B cell (primary cell): ENCODE measurements at regions not wholly inside any gene's neighbourhood (a gene's known extent, or its start where the extent isn't known, plus 50 kb on each side); places are given as distances from the start of the nearest gene placed in this dataset.

ENCODE experiments used
- CTCF ChIP-seq: fragments of 200-600 bp; IDR thresholded peaks from one replicate; pipeline ENCODE4 v1.8.0; 2022; ENCODE audit warnings: antibody characterized with exemption, mild to moderate bottlenecking
- EZH2 ChIP-seq: IDR thresholded peaks from 2 replicates; pipeline ENCODE4 v1.6.1; 2012; ENCODE audit warnings: borderline replicate concordance, low read depth, mild to moderate bottlenecking, moderate library complexity, low read length; ENCODE audit not compliant: insufficient read depth, poor library complexity, severe bottlenecking

- TF ChIP-seq CTCF (no peak), EZH2 (no peak)
Observed at GRCh38 chr18:22322243-22322691, 95.4 kb downstream of the CTAGE1 start.
